ENCODE measurements at regions not wholly inside any gene's neighbourhood (a gene's known extent, or its start where the extent isn't known, plus 50 kb on each side); places are given as distances from the start of the nearest gene placed in this dataset.

- H3K4me3 ChIP-seq (ENCODE audit: control insufficient read depth, low read depth, low read length): no peak overlapping the region
- TF ChIP-seq CTCF (conservative IDR thresholded peaks at IDR 0.05; ENCODE audit: control insufficient read depth, insufficient read depth, low read depth, low read length): no peak
- DNase-seq (ENCODE audit: low read depth): no peak
Measured at GRCh38 chr12:76189851-76190250, 105.4 kb upstream of the NAP1L1 start.

GRCh38 chr12:76187177-76187576, 102.7 kb upstream of the NAP1L1 start:
- no peak overlapping the region for H3K4me3 ChIP-seq (ENCODE audit: control insufficient read depth, low read depth, low read length)
- no peak for TF ChIP-seq CTCF (conservative IDR thresholded peaks at IDR 0.05; ENCODE audit: control insufficient read depth, insufficient read depth, low read depth, low read length)

GRCh38 chr12:76186131-76186906, 101.8 kb upstream of the NAP1L1 start:
- TF ChIP-seq CTCF (conservative IDR thresholded peaks at IDR 0.05; ENCODE audit: control insufficient read depth, insufficient read depth, low read depth, low read length): no peak
- H3K4me3 ChIP-seq (ENCODE audit: control insufficient read depth, low read depth, low read length): no peak overlapping the region
- no peak for DNase-seq (ENCODE audit: low read depth)

More at GRCh38 chr12:76187177-76187576, 102.7 kb upstream of the NAP1L1 start:
- no peak for DNase-seq (ENCODE audit: low read depth)

GRCh38 chr12:76183459-76184186, 99.1 kb upstream of the NAP1L1 start:
- no peak overlapping the region for H3K4me3 ChIP-seq (ENCODE audit: control insufficient read depth, low read depth, low read length)
- TF ChIP-seq CTCF (conservative IDR thresholded peaks at IDR 0.05; ENCODE audit: control insufficient read depth, insufficient read depth, low read depth, low read length): no peak
- peak; percentile 98 for DNase-seq (ENCODE audit: low read depth)

- TF ChIP-seq CTCF (conservative IDR thresholded peaks at IDR 0.05; ENCODE audit: control insufficient read depth, insufficient read depth, low read depth, low read length): no peak
- no peak for DNase-seq (ENCODE audit: low read depth)
- no peak overlapping the region for H3K4me3 ChIP-seq (ENCODE audit: control insufficient read depth, low read depth, low read length)
Measured at GRCh38 chr12:76180401-76181277, 96.2 kb upstream of the NAP1L1 start.

GRCh38 chr12:76178452-76178851, 94.0 kb upstream of the NAP1L1 start:
- no peak for DNase-seq (ENCODE audit: low read depth)
- no peak overlapping the region for H3K4me3 ChIP-seq (ENCODE audit: control insufficient read depth, low read depth, low read length)
- TF ChIP-seq CTCF (conservative IDR thresholded peaks at IDR 0.05; ENCODE audit: control insufficient read depth, insufficient read depth, low read depth, low read length): no peak

Data from fibroblast of mammary gland (primary cell).